ENCODE measurements at regions not wholly inside any gene's neighbourhood (a gene's known extent, or its start where the extent isn't known, plus 50 kb on each side); places are given as distances from the start of the nearest gene placed in this dataset.

DNA sequence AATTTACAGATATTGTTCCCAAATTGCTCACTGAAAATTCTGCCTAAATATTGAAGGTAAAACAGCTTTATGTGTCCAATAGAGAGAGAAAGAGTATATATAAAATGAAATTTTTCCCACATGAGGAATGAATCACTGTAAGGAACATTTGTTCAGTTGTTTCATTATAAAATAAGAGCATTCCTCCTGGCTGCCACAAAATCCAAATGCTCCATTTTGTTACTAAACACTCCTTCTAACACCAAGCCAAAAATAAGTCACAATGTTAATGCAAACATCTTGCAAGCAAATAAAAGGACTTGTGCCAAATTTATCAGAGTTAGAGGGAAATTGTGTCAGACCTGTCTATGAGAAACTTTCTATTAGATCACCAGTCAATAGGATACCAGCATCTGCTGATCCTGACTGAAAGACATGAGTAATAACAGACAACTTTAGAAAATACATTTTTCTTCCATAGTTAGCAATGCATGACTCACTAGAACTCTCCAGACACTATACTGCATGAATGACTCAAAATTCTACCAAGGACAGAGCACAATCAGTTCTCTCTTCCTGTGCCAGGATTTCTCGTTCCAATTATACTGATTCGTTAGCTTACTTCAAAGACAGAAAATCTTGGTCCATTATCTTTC, 83.5 kb upstream of the FNDC3A start:
- TF ChIP-seq, protein P1, sequence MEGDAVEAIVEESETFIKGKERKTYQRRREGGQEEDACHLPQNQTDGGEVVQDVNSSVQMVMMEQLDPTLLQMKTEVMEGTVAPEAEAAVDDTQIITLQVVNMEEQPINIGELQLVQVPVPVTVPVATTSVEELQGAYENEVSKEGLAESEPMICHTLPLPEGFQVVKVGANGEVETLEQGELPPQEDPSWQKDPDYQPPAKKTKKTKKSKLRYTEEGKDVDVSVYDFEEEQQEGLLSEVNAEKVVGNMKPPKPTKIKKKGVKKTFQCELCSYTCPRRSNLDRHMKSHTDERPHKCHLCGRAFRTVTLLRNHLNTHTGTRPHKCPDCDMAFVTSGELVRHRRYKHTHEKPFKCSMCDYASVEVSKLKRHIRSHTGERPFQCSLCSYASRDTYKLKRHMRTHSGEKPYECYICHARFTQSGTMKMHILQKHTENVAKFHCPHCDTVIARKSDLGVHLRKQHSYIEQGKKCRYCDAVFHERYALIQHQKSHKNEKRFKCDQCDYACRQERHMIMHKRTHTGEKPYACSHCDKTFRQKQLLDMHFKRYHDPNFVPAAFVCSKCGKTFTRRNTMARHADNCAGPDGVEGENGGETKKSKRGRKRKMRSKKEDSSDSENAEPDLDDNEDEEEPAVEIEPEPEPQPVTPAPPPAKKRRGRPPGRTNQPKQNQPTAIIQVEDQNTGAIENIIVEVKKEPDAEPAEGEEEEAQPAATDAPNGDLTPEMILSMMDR (IDR thresholded peaks at IDR 0.05; ENCODE audit: low read depth, low read length, poor library complexity, severe bottlenecking), result no peak
- TF ChIP-seq EZH2phosphoT487 (IDR thresholded peaks at IDR 0.05; ENCODE audit: borderline replicate concordance, low read length), result no peak

All from DOHH2 (cell line).